ENCODE measurements at regions not wholly inside any gene's neighbourhood (a gene's known extent, or its start where the extent isn't known, plus 50 kb on each side); places are given as distances from the start of the nearest gene placed in this dataset.

- TF ChIP-seq, protein P1, sequence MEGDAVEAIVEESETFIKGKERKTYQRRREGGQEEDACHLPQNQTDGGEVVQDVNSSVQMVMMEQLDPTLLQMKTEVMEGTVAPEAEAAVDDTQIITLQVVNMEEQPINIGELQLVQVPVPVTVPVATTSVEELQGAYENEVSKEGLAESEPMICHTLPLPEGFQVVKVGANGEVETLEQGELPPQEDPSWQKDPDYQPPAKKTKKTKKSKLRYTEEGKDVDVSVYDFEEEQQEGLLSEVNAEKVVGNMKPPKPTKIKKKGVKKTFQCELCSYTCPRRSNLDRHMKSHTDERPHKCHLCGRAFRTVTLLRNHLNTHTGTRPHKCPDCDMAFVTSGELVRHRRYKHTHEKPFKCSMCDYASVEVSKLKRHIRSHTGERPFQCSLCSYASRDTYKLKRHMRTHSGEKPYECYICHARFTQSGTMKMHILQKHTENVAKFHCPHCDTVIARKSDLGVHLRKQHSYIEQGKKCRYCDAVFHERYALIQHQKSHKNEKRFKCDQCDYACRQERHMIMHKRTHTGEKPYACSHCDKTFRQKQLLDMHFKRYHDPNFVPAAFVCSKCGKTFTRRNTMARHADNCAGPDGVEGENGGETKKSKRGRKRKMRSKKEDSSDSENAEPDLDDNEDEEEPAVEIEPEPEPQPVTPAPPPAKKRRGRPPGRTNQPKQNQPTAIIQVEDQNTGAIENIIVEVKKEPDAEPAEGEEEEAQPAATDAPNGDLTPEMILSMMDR (IDR thresholded peaks at IDR 0.05) = no peak
- TF ChIP-seq POLR2A (IDR thresholded peaks at IDR 0.05) = no peak
- TF ChIP-seq POLR2AphosphoS5 (IDR thresholded peaks at IDR 0.05) = no peak
- TF ChIP-seq EP300 (IDR thresholded peaks at IDR 0.05) = no peak
These were observed 807.8 kb upstream of the CHAC2 start for GRCh38 chr2:52959801-52960200.

All from suprapubic skin (tissue), 4 donors.